Gastroesophageal sphincter (tissue), 4 donors: ENCODE measurements at regions not wholly inside any gene's neighbourhood (a gene's known extent, or its start where the extent isn't known, plus 50 kb on each side); places are given as distances from the start of the nearest gene placed in this dataset.
A peak's percentile ranks its signal among the peaks of the same experiment; 100 is the strongest.

Experiments used
- ATAC-seq: fragments of 150-250 bp; one replicate; pipeline ENCODE4 v1.9.1; 2016; ENCODE audit warnings: mild to moderate bottlenecking, moderate library complexity
- H3K27ac ChIP-seq, 4 donors: fragments of 200-600 bp; sonication (generic) in 3 of 4; 1 replicate in 3 of 4; 2 replicates in 1 of 4; pipeline ENCODE4 v1.5.1; 2016 to 2019
- H3K27me3 ChIP-seq: fragments of 200-600 bp; sonication (generic); one replicate; pipeline ENCODE4 v1.5.1; 2019
- H3K36me3 ChIP-seq, 2 donors: fragments of 200-600 bp; sonication (generic); one replicate each; pipeline ENCODE4 v1.5.1; 2019; ENCODE audit warnings: control low read depth in 1 of 2
- H3K4me1 ChIP-seq, 3 donors: fragments of 200-600 bp; sonication (generic); 1 replicate in 2 of 3; 2 replicates in 1 of 3; pipeline ENCODE4 v1.5.1; 2016 to 2019; ENCODE audit warnings: control low read depth in 2 of 3
- H3K4me3 ChIP-seq, 2 donors: fragments of 200-600 bp; sonication (generic); one replicate each; pipeline ENCODE4 v1.5.1; 2019; ENCODE audit warnings: mild to moderate bottlenecking in 1 of 2, moderate library complexity in 1 of 2
- H3K9me3 ChIP-seq, 3 donors: fragments of 200-600 bp; sonication (generic); one replicate each; pipeline ENCODE4 v1.5.1; 2017 to 2019; ENCODE audit warnings: control low read depth in 2 of 3
- EP300 ChIP-seq: sonication (generic); formaldehyde crosslinking; IDR thresholded peaks from one replicate; pipeline ENCODE4 v1.6.1; 2017; ENCODE audit warnings: antibody characterized with exemption, mild to moderate bottlenecking
- POLR2A ChIP-seq, 2 donors: fragments of 450-650 bp; IDR thresholded peaks; one replicate each; pipeline ENCODE4 v1.6.1; 2017; ENCODE audit warnings: antibody characterized with exemption in 2 of 2, mild to moderate bottlenecking in 2 of 2, moderate library complexity in 1 of 2
- POLR2AphosphoS5 ChIP-seq: sonication (generic); formaldehyde crosslinking; IDR thresholded peaks from one replicate; pipeline ENCODE4 v1.6.1; 2017; ENCODE audit warnings: antibody characterized with exemption
- WGBS, 2 donors: methylation state at CpG; one replicate each; pipeline ENCODE4 v1.1.5; 2018; ENCODE audit warnings: low coverage in 1 of 2; 5-methylcytosine and 5-hydroxymethylcytosine counted together
- TF ChIP-seq, protein P1 (sequence below), 4 experiments: fragments of 200-600 bp in 2 of 4; fragments of 450-650 bp in 2 of 4; sonication (generic) in 1 of 4; IDR thresholded peaks; one replicate each; pipeline ENCODE4 v1.5.1; 2017 to 2019; ENCODE audit warnings: antibody characterized with exemption in 4 of 4, mild to moderate bottlenecking in 2 of 4, moderate library complexity in 2 of 4

DNA sequence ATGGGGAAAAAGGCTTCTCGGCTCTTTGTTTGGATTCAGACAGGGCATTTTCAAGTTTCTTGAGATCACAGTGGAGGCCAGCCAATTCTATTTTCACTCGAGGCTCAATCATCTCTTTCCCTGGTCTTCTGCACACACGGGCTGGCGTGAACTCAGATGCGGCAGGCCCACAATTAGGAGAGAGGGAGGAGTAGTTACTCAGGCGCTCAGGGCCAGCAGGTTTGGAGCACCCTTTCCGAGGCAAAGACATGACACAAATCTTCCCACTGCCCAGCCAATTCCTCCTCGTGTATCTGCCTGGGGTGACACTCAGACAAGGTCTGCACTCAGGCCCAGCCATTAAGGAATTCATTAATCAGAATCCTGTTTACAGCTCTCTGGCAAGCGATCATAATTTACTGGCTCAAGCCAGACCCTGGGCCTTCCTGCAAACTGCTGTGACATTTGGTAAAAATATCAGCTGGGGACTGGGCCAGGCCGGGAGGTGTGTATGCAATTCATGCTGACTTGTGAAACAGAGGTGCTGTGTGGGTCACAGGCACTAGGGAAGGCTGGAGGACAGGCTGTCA lies 68.1 kb upstream of the TLE3 start:
- Histone ChIP-seq H3K4me1 (peaks cover 4 to 38% (median 26%) of the 10 kb centered on the region in 3 donors), H3K27me3 (no peaks in the 10 kb centered on the region), H3K4me3 (no peak overlapping the region), H3K9me3 (no peaks in the 10 kb centered on the region), H3K36me3 (no peaks in the 10 kb centered on the region), H3K27ac (peak overlapping the region in 3 of 4 donors; percentile 55 to 78 (median 70))
- WGBS, 2 donors, result 0 to 7% methylated on average over 3 to 5 of the region's 10 CpGs
- peak; percentile 84 for ATAC-seq
- TF ChIP-seq EP300 (no peak), POLR2AphosphoS5 (peak; percentile 91)

- peak; percentile 13 for ATAC-seq
- TF ChIP-seq POLR2AphosphoS5, result no peak
- no peak for TF ChIP-seq POLR2A (IDR thresholded peaks at IDR 0.05)
- no peak for TF ChIP-seq EP300
- TF ChIP-seq, protein P1, sequence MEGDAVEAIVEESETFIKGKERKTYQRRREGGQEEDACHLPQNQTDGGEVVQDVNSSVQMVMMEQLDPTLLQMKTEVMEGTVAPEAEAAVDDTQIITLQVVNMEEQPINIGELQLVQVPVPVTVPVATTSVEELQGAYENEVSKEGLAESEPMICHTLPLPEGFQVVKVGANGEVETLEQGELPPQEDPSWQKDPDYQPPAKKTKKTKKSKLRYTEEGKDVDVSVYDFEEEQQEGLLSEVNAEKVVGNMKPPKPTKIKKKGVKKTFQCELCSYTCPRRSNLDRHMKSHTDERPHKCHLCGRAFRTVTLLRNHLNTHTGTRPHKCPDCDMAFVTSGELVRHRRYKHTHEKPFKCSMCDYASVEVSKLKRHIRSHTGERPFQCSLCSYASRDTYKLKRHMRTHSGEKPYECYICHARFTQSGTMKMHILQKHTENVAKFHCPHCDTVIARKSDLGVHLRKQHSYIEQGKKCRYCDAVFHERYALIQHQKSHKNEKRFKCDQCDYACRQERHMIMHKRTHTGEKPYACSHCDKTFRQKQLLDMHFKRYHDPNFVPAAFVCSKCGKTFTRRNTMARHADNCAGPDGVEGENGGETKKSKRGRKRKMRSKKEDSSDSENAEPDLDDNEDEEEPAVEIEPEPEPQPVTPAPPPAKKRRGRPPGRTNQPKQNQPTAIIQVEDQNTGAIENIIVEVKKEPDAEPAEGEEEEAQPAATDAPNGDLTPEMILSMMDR (IDR thresholded peaks at IDR 0.05), result no peak
- Histone ChIP-seq H3K27ac (peak overlapping the region in 3 of 4 donors; percentile 55 to 78 (median 70)), H3K36me3 (no peaks in the 10 kb centered on the region), H3K4me3 (no peak overlapping the region), H3K27me3 (no peaks in the 10 kb centered on the region), H3K9me3 (no peaks in the 10 kb centered on the region), H3K4me1 (peaks cover 4 to 45% (median 33%) of the 10 kb centered on the region in 3 donors)
- WGBS, 2 donors, result 41 to 55% methylated on average over 2 of the region's 15 CpGs
Observed at GRCh38 chr15:70164910-70165715, 67.4 kb upstream of the TLE3 start.

- Histone ChIP-seq H3K9me3 (no peaks in the 10 kb centered on the region), H3K4me1 (peaks cover 4 to 50% (median 34%) of the 10 kb centered on the region in 3 donors), H3K36me3 (no peaks in the 10 kb centered on the region), H3K27me3 (no peaks in the 10 kb centered on the region), H3K27ac (no peak overlapping the region), H3K4me3 (no peak overlapping the region)
- ATAC-seq, result no peak
- TF ChIP-seq EP300 (no peak), POLR2A (IDR thresholded peaks at IDR 0.05) (no peak), POLR2AphosphoS5 (no peak)
- TF ChIP-seq, protein P1 (IDR thresholded peaks at IDR 0.05), result no peak
- WGBS, 2 donors, result 100% methylated on average over 1 to 2 of the region's 3 CpGs
Observed at GRCh38 chr15:70164156-70164900, 66.6 kb upstream of the TLE3 start.

- no peak for ATAC-seq
- no peaks in the 10 kb centered on the region for H3K9me3 ChIP-seq
- WGBS, 2 donors, result 96 to 100% methylated on average over 1 to 5 of the region's 19 CpGs
- no peak overlapping the region for H3K4me3 ChIP-seq
- no peak overlapping the region for H3K27ac ChIP-seq
- peaks cover 4 to 52% (median 33%) of the 10 kb centered on the region in 3 donors for H3K4me1 ChIP-seq
- H3K27me3 ChIP-seq, result no peaks in the 10 kb centered on the region
- H3K36me3 ChIP-seq, result no peaks in the 10 kb centered on the region
- TF ChIP-seq EP300 (no peak), POLR2A (IDR thresholded peaks at IDR 0.05) (no peak), POLR2AphosphoS5 (peak; percentile 18)
- TF ChIP-seq, protein P1 (IDR thresholded peaks at IDR 0.05), result no peak
Observed at GRCh38 chr15:70160803-70161565, 63.3 kb upstream of the TLE3 start.

- H3K36me3 ChIP-seq, result no peaks in the 10 kb centered on the region
- TF ChIP-seq EP300 (no peak), POLR2AphosphoS5 (peak; percentile 21), POLR2A (IDR thresholded peaks at IDR 0.05) (no peak)
- TF ChIP-seq, protein P1 (IDR thresholded peaks at IDR 0.05), result no peak
- H3K27ac ChIP-seq, result no peak overlapping the region
- no peak for ATAC-seq
- no peaks in the 10 kb centered on the region for H3K9me3 ChIP-seq
- no peak overlapping the region for H3K4me3 ChIP-seq
- no peaks in the 10 kb centered on the region for H3K27me3 ChIP-seq
- 25 to 33% methylated on average over 1 of the region's 1 CpG for WGBS, 2 donors
- H3K4me1 ChIP-seq, result peaks cover 4 to 52% (median 26%) of the 10 kb centered on the region in 3 donors
Observed at GRCh38 chr15:70160267-70160666, 62.5 kb upstream of the TLE3 start.
